SU-DHL-6 (cell line): ENCODE measurements at regions not wholly inside any gene's neighbourhood (a gene's known extent, or its start where the extent isn't known, plus 50 kb on each side); places are given as distances from the start of the nearest gene placed in this dataset.

Experiments
- H2AFZ ChIP-seq: fragments of 200-600 bp; sonication (generic); 2 replicates; pipeline ENCODE4 v1.6.1; 2014; ENCODE audit warnings: low read depth, mild to moderate bottlenecking, moderate library complexity, mixed read lengths, antibody characterized with exemption, low read length; ENCODE audit not compliant: severe bottlenecking
- H3F3A ChIP-seq: fragments of 200-600 bp; shearing (Covaris generic); 2 replicates; pipeline ENCODE4 v1.6.0; 2016; ENCODE audit warnings: antibody characterized with exemption, mild to moderate bottlenecking; ENCODE audit not compliant: insufficient read depth
- H3K27ac ChIP-seq: fragments of 200-600 bp; sonication (generic); 2 replicates; pipeline ENCODE4 v1.5.1; 2016; ENCODE audit warnings: low read depth, mild to moderate bottlenecking, low read length, moderate library complexity, mixed read lengths
- H3K27me3 ChIP-seq: fragments of 200-600 bp; sonication (generic), shearing (Covaris generic); 2 replicates; pipeline ENCODE4 v1.6.0; 2014; ENCODE audit warnings: mild to moderate bottlenecking, low read length
- H3K36me3 ChIP-seq: fragments of 200-600 bp; sonication (generic); 2 replicates; pipeline ENCODE4 v1.6.1; 2014; ENCODE audit warnings: mild to moderate bottlenecking, low read length, mixed read lengths
- H3K4me2 ChIP-seq: fragments of 300-600, 200-600 bp; shearing (Covaris generic), sonication (generic); 2 replicates; pipeline ENCODE4 v1.6.0; 2014; ENCODE audit warnings: low read length, low read depth, mild to moderate bottlenecking; ENCODE audit not compliant: poor library complexity, severe bottlenecking
- H3K4me3 ChIP-seq: fragments of 200-600 bp; sonication (generic); 2 replicates; pipeline ENCODE4 v1.5.1; 2014; ENCODE audit warnings: antibody characterized with exemption, low read length, mild to moderate bottlenecking, mixed read lengths; ENCODE audit not compliant: insufficient read depth, poor library complexity, severe bottlenecking
- H3K79me2 ChIP-seq: fragments of 200-600 bp; sonication (generic); 2 replicates; pipeline ENCODE4 v1.6.1; 2014; ENCODE audit warnings: mild to moderate bottlenecking, low read length, moderate library complexity; ENCODE audit not compliant: insufficient read depth
- H3K9ac ChIP-seq: fragments of 200-600 bp; sonication (generic); 2 replicates; pipeline ENCODE4 v1.7.0; 2014; ENCODE audit warnings: mild to moderate bottlenecking, low read length
- H3K9me2 ChIP-seq: fragments of 200-600 bp; sonication (generic); replicated peaks from 2 replicates; pipeline ENCODE4 v1.6.1; 2014; ENCODE audit warnings: low read length; ENCODE audit not compliant: insufficient read depth
- H3K9me3 ChIP-seq: fragments of 200-600 bp; sonication (generic); 2 replicates; pipeline ENCODE4 v1.6.1; 2014; ENCODE audit warnings: low read length, mixed read lengths; ENCODE audit not compliant: insufficient read depth
- H4K20me1 ChIP-seq: fragments of 200-600 bp; sonication (generic); 2 replicates; pipeline ENCODE4 v1.6.1; 2014; ENCODE audit warnings: low read depth, mild to moderate bottlenecking, antibody characterized with exemption, low read length, moderate library complexity, mixed read lengths
- CTCF ChIP-seq: fragments of 200-600 bp; sonication (generic); IDR thresholded peaks from one replicate; pipeline ENCODE4 v1.5.1; 2017; ENCODE audit warnings: antibody characterized with exemption, mild to moderate bottlenecking, low read length, moderate library complexity; ENCODE audit not compliant: insufficient read depth, poor library complexity, severe bottlenecking
- EZH2phosphoT487 ChIP-seq: fragments of 200-600 bp; sonication (generic), shearing (Covaris generic); conservative IDR thresholded peaks from 2 replicates; pipeline ENCODE4 v1.6.1; 2018; ENCODE audit warnings: mild to moderate bottlenecking, antibody characterized with exemption, low read length, moderate library complexity, mixed read lengths

GRCh38 chr11:19441752-19442553 lies 201.2 kb upstream of the E2F8 start:
- Histone ChIP-seq H3K27me3 (no peaks in the 10 kb centered on the region), H3K79me2 (no peaks in the 10 kb centered on the region), H3K9ac (no peak overlapping the region), H3K27ac (no peak overlapping the region), H3K4me2 (no peak overlapping the region), H3K4me3 (no peak overlapping the region), H3K36me3 (no peaks in the 10 kb centered on the region), H3K9me2 (no peaks in the 10 kb centered on the region), H3F3A (no peaks in the 10 kb centered on the region), H4K20me1 (no peaks in the 10 kb centered on the region), H3K9me3 (no peaks in the 10 kb centered on the region), H2AFZ (no peak overlapping the region)
- TF ChIP-seq CTCF (no peak), EZH2phosphoT487 (no peak)

- Histone ChIP-seq H3K9me2 (no peaks in the 10 kb centered on the region), H3K36me3 (no peaks in the 10 kb centered on the region), H3K4me2 (no peak overlapping the region), H4K20me1 (no peaks in the 10 kb centered on the region), H3K79me2 (no peaks in the 10 kb centered on the region), H3K27ac (no peak overlapping the region), H3K4me3 (no peak overlapping the region), H3K9me3 (no peaks in the 10 kb centered on the region), H3K27me3 (no peaks in the 10 kb centered on the region), H3F3A (no peaks in the 10 kb centered on the region), H3K9ac (no peak overlapping the region), H2AFZ (no peak overlapping the region)
- TF ChIP-seq EZH2phosphoT487, result no peak
- no peak for TF ChIP-seq CTCF
Measured at GRCh38 chr11:19441288-19441687, 200.5 kb upstream of the E2F8 start.

- no peak overlapping the region for H3K4me2 ChIP-seq
- TF ChIP-seq CTCF (no peak), EZH2phosphoT487 (no peak)
- no peaks in the 10 kb centered on the region for H4K20me1 ChIP-seq
- H3K27ac ChIP-seq, result no peak overlapping the region
- H3K9me3 ChIP-seq, result no peaks in the 10 kb centered on the region
- H3K36me3 ChIP-seq, result no peaks in the 10 kb centered on the region
- H3F3A ChIP-seq, result no peaks in the 10 kb centered on the region
- H3K79me2 ChIP-seq, result no peaks in the 10 kb centered on the region
- no peaks in the 10 kb centered on the region for H3K9me2 ChIP-seq
- no peak overlapping the region for H2AFZ ChIP-seq
- H3K9ac ChIP-seq, result no peak overlapping the region
- no peak overlapping the region for H3K4me3 ChIP-seq
- H3K27me3 ChIP-seq, result no peaks in the 10 kb centered on the region
Measured at GRCh38 chr11:19437760-19438159, 197.0 kb upstream of the E2F8 start.
